Fibroblast of skin of scalp (primary cell): ENCODE measurements at regions not wholly inside any gene's neighbourhood (a gene's known extent, or its start where the extent isn't known, plus 50 kb on each side); places are given as distances from the start of the nearest gene placed in this dataset.

ENCODE experiments used
- DNase-seq: peaks from one replicate; pipeline ENCODE4 v3.0.0-alpha.2; 2013

- peak; percentile 32 for DNase-seq
Measured at GRCh38 chr2:234243871-234244565, 193.5 kb downstream of the SPP2 start.

DNA sequence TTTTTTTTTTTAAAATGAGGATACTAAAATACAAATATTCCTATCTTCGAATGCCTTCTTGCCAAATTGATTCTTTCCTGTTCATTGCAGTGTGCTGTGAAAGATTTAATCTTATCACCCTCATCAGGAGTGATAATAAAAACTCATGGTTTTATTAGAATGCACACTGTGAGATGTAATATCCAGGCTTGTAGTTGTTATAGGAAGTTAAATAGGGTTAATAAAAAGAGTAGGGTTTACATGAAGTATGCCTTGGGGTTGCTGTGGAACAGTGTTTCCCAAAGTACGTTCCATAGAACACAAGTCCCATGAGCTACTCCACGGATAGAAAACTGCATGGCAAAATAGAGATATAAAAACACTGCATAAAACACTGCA, 191.9 kb downstream of the SPP2 start:
- DNase-seq = no peak

DNA sequence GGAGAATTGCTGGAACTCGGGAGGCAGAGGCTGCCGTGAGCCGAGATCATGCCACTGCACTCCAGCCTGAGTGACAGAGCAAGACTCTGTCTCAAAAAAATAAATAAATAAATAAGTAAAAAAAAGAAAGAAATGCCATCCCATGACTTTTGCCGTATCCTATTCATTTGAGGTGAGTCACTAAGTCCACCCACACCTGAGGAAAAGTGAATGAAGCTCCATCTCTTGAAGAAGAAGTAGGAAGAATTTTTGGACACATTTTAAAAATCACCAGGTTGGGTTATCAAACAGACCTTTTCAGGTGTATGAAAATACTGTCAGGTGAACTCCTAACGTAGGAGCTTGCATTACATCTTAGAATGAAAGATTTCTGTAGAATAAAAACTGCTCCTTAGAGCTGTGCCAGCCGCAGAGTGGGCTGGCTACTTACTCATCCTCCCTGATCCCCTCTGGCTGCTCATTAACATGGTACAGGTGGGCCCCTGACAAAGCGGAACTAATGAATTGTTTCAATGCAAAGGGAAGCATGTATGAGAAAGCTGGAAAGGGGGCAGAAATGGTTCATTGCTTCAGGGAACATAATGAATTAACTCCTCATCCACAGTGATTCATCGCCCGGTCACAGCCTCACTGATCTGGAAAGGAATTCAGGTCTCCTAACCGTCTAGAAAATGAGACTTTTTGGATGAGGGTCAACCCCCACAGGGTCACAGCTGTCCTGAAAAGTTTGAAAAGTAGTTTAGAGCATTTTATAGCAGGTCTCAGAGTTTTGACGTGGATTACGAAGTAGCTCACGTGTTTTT, 191.4 kb downstream of the SPP2 start:
- DNase-seq = peak; percentile 75

GRCh38 chr2:234240917-234241316, 190.4 kb downstream of the SPP2 start:
- peak; percentile 79 for DNase-seq

GRCh38 chr2:234235191-234235590, 184.7 kb downstream of the SPP2 start:
- DNase-seq = no peak

- DNase-seq = no peak
Measured at GRCh38 chr2:234231460-234231859, 181.0 kb downstream of the SPP2 start.

DNA sequence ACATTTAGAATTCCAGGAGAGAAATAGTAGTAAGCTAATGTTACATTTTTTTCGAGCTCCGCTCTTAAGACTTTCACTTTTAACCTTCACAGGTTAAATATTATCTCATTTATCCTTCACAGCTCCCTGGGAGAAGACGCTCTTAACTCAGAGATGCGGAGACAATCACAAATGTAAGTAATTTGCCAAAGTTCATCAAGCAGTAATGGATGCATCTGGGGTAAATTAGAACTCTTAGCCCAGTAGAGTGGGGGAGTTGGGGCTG, 168.5 kb downstream of the SPP2 start:
- DNase-seq = no peak

- DNase-seq = peak; percentile 62
Measured at GRCh38 chr2:234218266-234219045, 168.0 kb downstream of the SPP2 start.

DNA sequence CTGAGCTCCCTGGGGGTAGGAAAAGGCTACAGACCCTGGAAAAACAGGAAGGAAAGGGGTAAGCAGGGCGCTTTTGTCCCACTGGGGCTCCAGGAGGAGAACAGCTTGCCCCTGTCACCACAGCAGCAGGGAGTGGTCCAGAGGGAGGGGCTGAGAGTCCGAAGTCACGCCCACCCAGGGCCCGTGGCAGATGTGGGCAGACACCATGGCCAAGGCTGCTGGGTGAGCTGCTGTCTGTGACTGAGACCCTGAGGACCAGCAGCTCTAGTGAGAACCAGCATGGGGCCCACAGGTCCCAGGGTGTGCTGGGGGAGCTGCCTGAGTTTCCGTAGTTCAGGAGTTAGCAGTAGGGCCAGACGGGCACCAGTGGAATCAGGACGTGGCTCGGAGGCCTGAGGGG, 162.0 kb downstream of the SPP2 start:
- no peak for DNase-seq

- peak; percentile 19 for DNase-seq
Measured at GRCh38 chr2:234211797-234212196, 161.3 kb downstream of the SPP2 start.

DNA sequence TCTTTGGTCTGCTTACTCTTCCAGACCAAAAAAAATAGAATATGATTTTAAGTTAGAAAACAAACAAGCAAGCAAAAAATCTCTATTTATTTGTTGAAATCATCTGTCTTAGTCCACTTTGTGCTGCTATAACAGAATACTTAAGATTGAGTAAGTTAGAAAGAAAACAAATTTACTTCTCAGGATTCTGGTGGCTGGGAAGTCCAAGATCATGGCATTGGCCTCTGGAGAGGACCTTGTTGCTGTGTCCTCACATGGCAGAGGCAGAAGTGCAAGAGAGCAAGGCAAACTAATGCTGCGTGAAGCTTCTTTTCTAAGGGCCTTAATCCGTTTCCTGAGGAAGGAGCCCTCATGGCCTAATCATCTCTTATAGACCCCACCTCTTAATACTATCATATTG, 156.2 kb downstream of the SPP2 start:
- DNase-seq = no peak

GRCh38 chr2:234204480-234204879, 154.0 kb downstream of the SPP2 start:
- no peak for DNase-seq

DNA sequence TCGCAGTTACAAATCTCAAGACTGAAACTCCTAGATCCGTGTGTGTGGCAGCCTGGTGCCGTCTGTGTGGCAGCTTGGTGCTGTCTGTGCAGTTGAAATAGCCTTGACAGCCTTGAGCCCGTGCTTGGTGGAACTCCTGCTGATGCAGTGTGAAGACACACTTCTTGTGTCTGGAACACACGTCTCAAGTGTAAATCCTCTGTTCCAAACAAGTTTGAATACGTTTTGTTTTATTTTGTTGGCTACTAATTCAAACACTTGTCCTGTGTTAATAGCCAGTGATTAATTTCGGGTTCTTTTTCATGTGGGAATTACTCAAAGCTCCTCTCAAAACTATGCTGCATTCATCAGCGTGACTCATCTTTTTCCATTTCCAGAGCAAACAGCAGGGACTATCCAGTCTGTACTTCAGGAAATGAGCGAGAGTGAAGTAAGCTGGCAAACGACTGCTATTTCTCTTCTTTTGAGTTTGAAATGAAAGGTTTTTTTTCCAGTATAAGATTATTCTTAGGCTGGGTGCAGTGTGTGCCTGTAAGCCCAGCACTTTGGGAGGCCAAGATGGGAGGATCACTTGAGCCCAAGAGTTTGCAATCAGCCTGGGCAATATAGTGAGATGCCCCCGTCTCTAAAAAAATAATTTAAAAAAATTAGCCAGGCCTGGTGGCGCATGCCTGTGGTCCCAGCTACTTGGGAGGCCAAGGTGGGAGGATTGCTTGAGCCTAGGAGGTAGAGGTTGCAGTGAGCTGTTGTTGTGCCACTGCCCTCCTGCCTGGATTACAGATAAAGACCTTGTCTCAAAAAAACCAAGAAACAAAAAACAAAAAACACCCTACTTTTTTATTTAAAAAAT, 152.9 kb downstream of the SPP2 start:
- DNase-seq = peak; percentile 94

GRCh38 chr2:234202601-234203000, 152.1 kb downstream of the SPP2 start:
- DNase-seq = no peak

DNA sequence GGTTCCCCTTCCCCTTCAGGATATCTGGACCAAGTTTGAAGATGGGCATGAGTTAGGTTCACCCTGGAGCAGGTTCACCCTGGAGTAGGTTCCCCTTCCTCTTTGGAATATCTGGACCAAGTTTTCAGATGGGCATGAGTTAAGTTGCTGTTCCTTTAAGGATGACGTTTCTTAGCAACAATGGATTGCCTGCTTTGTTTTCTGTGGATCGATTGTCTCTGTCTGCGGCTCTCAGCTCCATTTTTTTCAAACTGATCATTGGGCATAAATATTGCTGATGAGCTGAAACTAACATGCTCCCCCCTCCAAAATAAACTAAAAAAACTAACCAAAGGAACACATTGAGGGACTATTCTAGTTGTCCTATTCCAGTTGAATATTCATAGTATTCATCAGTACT, 149.5 kb downstream of the SPP2 start:
- DNase-seq = no peak

DNA sequence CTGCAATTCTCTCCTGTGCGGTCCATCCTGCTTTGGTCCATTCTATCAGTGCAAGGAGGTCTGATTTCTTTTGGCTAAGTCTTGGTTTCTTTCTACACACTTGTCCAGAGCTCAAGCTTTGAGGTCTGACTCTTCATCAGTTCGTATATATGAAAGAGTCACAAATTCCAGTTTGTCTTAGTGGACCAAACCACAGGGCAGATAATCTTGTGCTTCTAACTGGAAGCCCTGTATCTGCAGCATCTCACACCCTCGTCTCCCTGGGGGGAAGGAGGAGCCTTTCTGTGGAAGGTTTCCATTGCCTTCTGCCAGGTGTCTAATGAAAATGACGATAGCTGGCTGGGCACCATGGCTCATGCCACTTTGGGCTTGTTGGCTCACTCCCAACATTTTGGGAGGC, 148.5 kb downstream of the SPP2 start:
- DNase-seq = peak; percentile 9

DNA sequence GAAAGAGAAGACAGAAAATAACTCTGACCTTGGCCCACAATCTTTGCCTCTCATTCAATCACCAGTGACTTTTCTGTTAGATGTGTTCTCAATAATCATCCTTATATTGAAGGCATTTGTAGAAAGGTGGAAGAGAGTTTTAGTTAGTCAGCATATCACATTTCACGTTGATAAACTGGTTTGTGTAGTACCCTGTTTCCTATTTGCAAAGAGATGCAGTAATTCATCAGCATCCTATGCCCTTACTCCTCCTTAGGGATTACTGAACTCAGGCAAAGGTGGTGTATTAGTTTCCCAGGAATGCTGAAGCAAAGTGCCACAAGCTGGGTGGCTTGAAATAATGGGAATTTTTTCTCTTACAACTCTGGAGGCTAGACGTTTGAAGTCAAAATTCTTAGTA, 145.0 kb downstream of the SPP2 start:
- DNase-seq = no peak

DNA sequence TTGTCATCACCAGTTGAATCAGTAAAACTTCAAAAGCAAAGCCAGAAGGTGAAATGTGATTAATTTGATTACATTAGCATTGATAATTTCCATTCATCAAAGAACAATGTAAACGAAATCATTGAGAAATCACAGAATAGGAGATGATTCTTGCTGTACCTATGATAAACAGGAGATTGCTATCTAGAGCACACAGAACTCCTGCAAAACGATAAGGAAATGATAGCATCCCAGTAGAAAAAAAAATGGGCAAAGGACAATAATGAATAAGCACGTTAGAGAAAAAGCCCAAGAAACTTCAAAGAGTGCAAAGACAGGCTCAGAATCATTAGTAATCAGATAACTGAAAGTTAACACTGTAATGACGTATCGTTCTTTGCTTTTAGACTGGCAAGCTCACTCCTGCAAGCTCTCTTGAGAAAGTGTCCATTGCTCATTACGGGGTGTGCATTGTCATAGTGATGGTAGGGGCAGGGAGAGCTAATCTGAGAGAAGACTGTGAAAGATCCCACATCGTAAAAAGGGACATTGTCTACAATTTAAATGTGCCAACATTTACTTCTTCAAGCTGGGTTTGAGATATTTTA, 143.6 kb downstream of the SPP2 start:
- no peak for DNase-seq

DNA sequence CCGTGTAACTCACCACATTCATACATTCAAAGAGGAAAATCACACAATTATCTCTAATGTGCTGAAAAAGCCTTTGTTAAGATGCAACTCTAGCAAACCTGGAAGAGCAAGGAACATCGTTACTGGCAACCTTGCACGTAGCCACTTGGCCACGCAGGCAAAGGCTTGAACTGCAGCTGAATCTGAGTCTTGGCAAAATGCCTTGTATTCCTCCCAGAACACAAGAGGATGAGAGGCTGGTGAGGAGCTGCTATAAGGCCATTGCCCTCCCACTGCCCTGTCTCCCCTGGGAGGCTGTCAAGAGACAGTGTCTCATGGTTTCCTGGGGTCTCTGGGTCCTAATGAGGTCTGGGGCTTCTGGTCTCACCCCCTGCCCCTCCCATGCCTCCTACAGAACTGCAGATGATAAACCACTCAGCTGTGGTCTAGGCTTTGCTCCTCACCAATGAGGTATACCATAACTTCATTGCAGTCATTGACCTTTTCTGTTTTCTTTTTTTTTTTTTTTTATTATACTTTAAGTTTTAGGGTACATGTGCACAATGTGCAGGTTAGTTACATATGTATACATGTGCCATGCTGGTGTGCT, 141.4 kb downstream of the SPP2 start:
- DNase-seq = peak; percentile 44

- no peak for DNase-seq
Measured at GRCh38 chr2:234189786-234190300, 139.3 kb downstream of the SPP2 start.

GRCh38 chr2:234189230-234189629, 138.7 kb downstream of the SPP2 start:
- DNase-seq = no peak
